Tibial nerve (tissue), 4 donors: ENCODE measurements at regions not wholly inside any gene's neighbourhood (a gene's known extent, or its start where the extent isn't known, plus 50 kb on each side); places are given as distances from the start of the nearest gene placed in this dataset.

Source experiments
- CTCF ChIP-seq, 5 experiments: fragments of 200-600 bp in 3 of 5; fragments of 450-650 bp in 2 of 5; sonication (generic) in 3 of 5; IDR thresholded peaks; one replicate each; pipeline ENCODE4 v1.5.1; 2016 to 2019; ENCODE audit warnings: antibody characterized with exemption in 5 of 5, mild to moderate bottlenecking in 3 of 5, moderate library complexity in 2 of 5
- EP300 ChIP-seq, 2 donors: sonication (generic); formaldehyde crosslinking; IDR thresholded peaks; one replicate each; pipeline ENCODE4 v1.6.1; 2017; ENCODE audit warnings: antibody characterized with exemption in 2 of 2, mild to moderate bottlenecking in 1 of 2

DNA sequence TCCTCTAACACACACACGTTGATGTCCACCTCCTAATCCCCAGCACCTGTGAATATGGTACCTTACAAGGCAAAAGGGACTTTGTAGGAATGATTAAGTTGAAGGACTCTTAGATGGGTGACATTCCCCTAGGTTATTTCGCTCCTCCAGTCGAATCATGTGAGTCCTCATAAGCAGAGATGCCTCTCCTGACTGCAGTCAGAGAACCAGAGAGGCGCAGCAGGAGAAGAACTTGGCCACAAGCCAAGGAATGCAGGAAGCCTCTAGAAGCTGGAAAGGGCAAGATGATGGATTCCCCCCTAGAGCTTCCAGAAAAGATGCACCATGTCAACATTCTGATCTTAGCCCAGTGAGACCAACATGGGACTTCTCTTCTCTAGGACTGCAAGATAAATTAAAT is 133.1 kb upstream of the PTPRT start:
- TF ChIP-seq EP300 (IDR thresholded peaks at IDR 0.05) (no peak), CTCF (IDR thresholded peaks at IDR 0.05) (no peak)
